ENCODE measurements at regions not wholly inside any gene's neighbourhood (a gene's known extent, or its start where the extent isn't known, plus 50 kb on each side); places are given as distances from the start of the nearest gene placed in this dataset.

DNA sequence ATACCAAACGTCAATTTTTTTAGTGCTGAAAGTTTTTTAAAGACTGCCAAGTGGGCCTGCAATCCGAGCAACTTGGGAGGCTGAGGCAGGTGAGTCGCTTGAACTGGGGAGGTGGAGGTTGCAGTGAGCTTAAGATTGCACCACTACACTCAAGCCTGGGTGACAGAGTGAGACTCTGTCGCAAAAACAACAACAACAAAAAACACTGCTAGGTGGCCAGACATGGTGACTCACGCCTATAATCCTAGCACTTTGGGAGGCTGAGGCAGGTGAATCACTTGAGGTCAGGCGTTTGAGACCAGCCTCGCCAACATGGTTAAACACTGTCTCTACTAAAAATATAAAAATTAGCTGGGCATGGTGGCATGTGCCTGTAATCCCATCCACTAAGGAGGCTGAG is 202.8 kb upstream of the COPS8 start (continued):
- TF ChIP-seq, protein P1, sequence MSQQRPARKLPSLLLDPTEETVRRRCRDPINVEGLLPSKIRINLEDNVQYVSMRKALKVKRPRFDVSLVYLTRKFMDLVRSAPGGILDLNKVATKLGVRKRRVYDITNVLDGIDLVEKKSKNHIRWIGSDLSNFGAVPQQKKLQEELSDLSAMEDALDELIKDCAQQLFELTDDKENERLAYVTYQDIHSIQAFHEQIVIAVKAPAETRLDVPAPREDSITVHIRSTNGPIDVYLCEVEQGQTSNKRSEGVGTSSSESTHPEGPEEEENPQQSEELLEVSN (IDR thresholded peaks at IDR 0.05), result no peak
- TF ChIP-seq TBP (IDR thresholded peaks at IDR 0.05; ENCODE audit: low read depth, low read length), result no peak
- no peak for TF ChIP-seq GABPA (IDR thresholded peaks at IDR 0.05; ENCODE audit: borderline replicate concordance, insufficient read depth, low read length)
- no peak for TF ChIP-seq POLR2AphosphoS5 (IDR thresholded peaks at IDR 0.05; ENCODE audit: low read depth, low read length)
- no peak for TF ChIP-seq GTF2F1 (IDR thresholded peaks at IDR 0.05; ENCODE audit: borderline replicate concordance, low read depth, low read length)
- TF ChIP-seq HDAC2 (IDR thresholded peaks at IDR 0.05; ENCODE audit: borderline replicate concordance in 1 of 2, low read depth in 2 of 2, low read length in 2 of 2), result no peak

All from H1 (cell line).